Gastroesophageal sphincter (tissue), 3 donors: ENCODE measurements at regions not wholly inside any gene's neighbourhood (a gene's known extent, or its start where the extent isn't known, plus 50 kb on each side); places are given as distances from the start of the nearest gene placed in this dataset.

ENCODE experiments used
- CTCF ChIP-seq, 4 experiments: fragments of 200-600 bp in 2 of 4; fragments of 450-650 bp in 2 of 4; sonication (generic) in 1 of 4; IDR thresholded peaks; one replicate each; pipeline ENCODE4 v1.5.1; 2017 to 2019; ENCODE audit warnings: antibody characterized with exemption in 4 of 4, mild to moderate bottlenecking in 2 of 4, moderate library complexity in 2 of 4
- EP300 ChIP-seq: sonication (generic); formaldehyde crosslinking; IDR thresholded peaks from one replicate; pipeline ENCODE4 v1.6.1; 2017; ENCODE audit warnings: antibody characterized with exemption, mild to moderate bottlenecking
- POLR2A ChIP-seq, 2 donors: fragments of 450-650 bp; IDR thresholded peaks; one replicate each; pipeline ENCODE4 v1.6.1; 2017; ENCODE audit warnings: antibody characterized with exemption in 2 of 2, mild to moderate bottlenecking in 2 of 2, moderate library complexity in 1 of 2
- POLR2AphosphoS5 ChIP-seq: sonication (generic); formaldehyde crosslinking; IDR thresholded peaks from one replicate; pipeline ENCODE4 v1.6.1; 2017; ENCODE audit warnings: antibody characterized with exemption

DNA sequence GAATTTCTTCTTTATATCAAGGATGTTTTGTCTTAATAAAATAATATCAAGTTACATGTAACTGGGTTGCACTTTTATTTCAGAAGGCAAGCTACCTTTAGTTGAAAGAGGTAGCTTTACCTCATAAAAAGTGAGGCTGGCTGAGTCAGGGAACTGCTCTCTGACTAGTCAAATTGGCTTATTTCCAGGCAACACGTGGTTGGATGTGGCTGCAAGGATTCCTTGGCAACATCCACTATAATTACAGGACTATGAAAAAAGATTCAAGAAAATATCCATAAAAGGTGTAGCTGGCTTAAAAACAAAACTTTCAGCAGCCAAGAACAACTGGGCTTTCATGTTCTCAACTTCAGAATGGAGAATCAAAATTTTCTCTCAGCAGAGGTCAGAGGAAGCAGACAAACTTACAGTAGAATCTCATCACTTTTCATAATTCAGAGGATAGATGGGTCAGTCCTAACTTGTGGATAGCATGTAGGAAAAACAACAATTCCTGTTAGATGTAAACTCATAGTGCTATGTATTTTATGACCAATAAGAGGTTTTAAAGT lies 779.1 kb downstream of the MECOM start:
- TF ChIP-seq CTCF (IDR thresholded peaks at IDR 0.05) (no peak), POLR2A (IDR thresholded peaks at IDR 0.05) (no peak), POLR2AphosphoS5 (peak; percentile 19), EP300 (no peak)
